T-cell (primary cell): ENCODE measurements at regions not wholly inside any gene's neighbourhood (a gene's known extent, or its start where the extent isn't known, plus 50 kb on each side); places are given as distances from the start of the nearest gene placed in this dataset.

Experiments used
- ATAC-seq, 4 experiments: fragments of 200-7000 bp in 3 of 4; fragments of 150-1000 bp in 1 of 4; cut with Tn5 transposase; replicated peaks in 1 of 4; 1 replicate in 3 of 4; 2 replicates in 1 of 4; pipeline ENCODE4 v1.10.0; 2021; ENCODE audit warnings: moderate library complexity in 3 of 4, mild to moderate bottlenecking in 2 of 4, moderate number of reproducible peaks in 1 of 4
- CTCF ChIA-PET, 2 donors: fragments of 300-600 bp; sonication (Branson Sonifier 250); formaldehyde crosslinking; loops; one replicate each; lab custom pipeline; 2022; ENCODE audit warnings: antibody characterized with exemption in 2 of 2; lab: Charles Lee
- POLR2A ChIA-PET, 2 donors: fragments of 300-600 bp; sonication (Branson Sonifier 250); formaldehyde crosslinking; loops; one replicate each; lab custom pipeline; 2022; ENCODE audit warnings: antibody characterized with exemption in 2 of 2; lab: Charles Lee
- DNase-seq, 35 experiments: peaks; one replicate each; pipeline versions ENCODE4 v3.0.0 to v3.0.0-alpha.2; 2013 to 2023
- H3K27ac ChIP-seq: one replicate; pipeline ENCODE4 v1.5.1; 2013; ENCODE audit warnings: low read length
- H3K27me3 ChIP-seq, 2 experiments: replicated peaks in 1 of 2; 1 replicate in 1 of 2; 2 replicates in 1 of 2; pipeline versions ENCODE4 v1.6.1 to v1.7.0; 2013; ENCODE audit warnings: low read length in 1 of 2, mixed read lengths in 1 of 2; ENCODE audit not compliant: control insufficient read depth in 2 of 2, insufficient read depth in 2 of 2; ENCODE audit errors: extremely low read depth in 1 of 2
- H3K36me3 ChIP-seq, 2 donors: 1 replicate in 1 of 2; 2 replicates in 1 of 2; pipeline versions ENCODE4 v1.6.1 to v1.7.0; 2013; ENCODE audit warnings: low read length in 1 of 2; ENCODE audit not compliant: control insufficient read depth in 2 of 2, insufficient read depth in 1 of 2; ENCODE audit errors: extremely low read depth in 1 of 2
- H3K4me1 ChIP-seq, 2 experiments: 1 replicate in 1 of 2; 2 replicates in 1 of 2; pipeline versions ENCODE4 v1.6.1 to v1.7.0; 2013; ENCODE audit warnings: low read length in 2 of 2, mixed read lengths in 1 of 2; ENCODE audit not compliant: insufficient read depth in 2 of 2, control insufficient read depth in 1 of 2; ENCODE audit errors: extremely low read depth in 1 of 2
- H3K4me3 ChIP-seq, 2 donors: 1 replicate in 1 of 2; 2 replicates in 1 of 2; pipeline versions ENCODE4 v1.5.1 to v1.7.0; 2013; ENCODE audit warnings: mild to moderate bottlenecking in 2 of 2, low read length in 1 of 2, moderate library complexity in 1 of 2; ENCODE audit not compliant: control insufficient read depth in 1 of 2; ENCODE audit errors: extremely low read depth in 1 of 2
- H3K9me3 ChIP-seq: 2 replicates; pipeline ENCODE4 v1.7.0; 2013
- H3K27ac Mint-ChIP-seq, 2 donors: one replicate each; pipeline ENCODE4 v1.8.0; 2020 to 2021; ENCODE audit warnings: mild to moderate bottlenecking in 2 of 2, mixed read lengths in 2 of 2
- H3K27me3 Mint-ChIP-seq, 2 donors: one replicate each; pipeline ENCODE4 v1.8.0; 2021 to 2022; ENCODE audit warnings: mixed read lengths in 2 of 2
- H3K36me3 Mint-ChIP-seq: one replicate; pipeline ENCODE4 v1.8.0; 2021; ENCODE audit warnings: mixed read lengths
- H3K4me1 Mint-ChIP-seq, 3 donors: one replicate each; pipeline ENCODE4 v1.8.0; 2020 to 2022; ENCODE audit warnings: mixed read lengths in 3 of 3, mild to moderate bottlenecking in 1 of 3
- H3K4me3 Mint-ChIP-seq, 3 donors: one replicate each; pipeline ENCODE4 v1.8.0; 2020 to 2022; ENCODE audit warnings: mild to moderate bottlenecking in 3 of 3, mixed read lengths in 3 of 3, moderate library complexity in 3 of 3
- H3K9me3 Mint-ChIP-seq, 3 donors: one replicate each; pipeline ENCODE4 v1.8.0; 2020 to 2022; ENCODE audit warnings: mixed read lengths in 3 of 3
- WGBS: methylation state at CpG from one replicate; pipeline ENCODE4 v1.1.5; 2013; ENCODE audit warnings: missing lambda C conversion rate; ENCODE audit not compliant: insufficient coverage; 5-methylcytosine and 5-hydroxymethylcytosine counted together

DNA sequence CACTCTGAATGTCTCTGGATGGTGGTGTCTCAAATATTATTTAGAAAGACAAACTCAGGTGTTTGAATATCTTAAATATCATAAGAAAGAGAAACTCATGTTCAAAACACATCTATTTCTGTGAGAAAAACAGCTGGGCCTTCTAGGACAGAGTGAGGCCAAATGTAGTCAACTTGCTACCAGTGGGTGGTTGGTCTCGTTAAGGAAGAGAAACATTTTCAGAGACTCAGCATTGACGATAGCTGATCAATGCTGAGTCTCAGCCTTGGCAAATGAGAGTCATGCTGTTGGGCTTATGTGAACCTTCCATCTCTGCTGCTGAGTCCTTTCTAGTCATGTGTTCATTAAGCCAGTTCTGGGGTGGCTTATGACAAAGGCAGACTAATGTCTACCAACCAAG, 418.0 kb downstream of the CETN3 start:
- H3K27ac ChIP-seq: no peak overlapping the region
- Mint-ChIP-seq H3K27ac (no peak overlapping the region), H3K9me3 (peaks cover 0 to 12% (median 12%) of the 10 kb centered on the region in 3 donors), H3K27me3 (no peaks in the 10 kb centered on the region), H3K4me3 (no peak overlapping the region), H3K36me3 (no peaks in the 10 kb centered on the region), H3K4me1 (no peaks in the 10 kb centered on the region)
- no peaks in the 10 kb centered on the region for H3K36me3 ChIP-seq
- no peaks in the 10 kb centered on the region for H3K4me1 ChIP-seq
- H3K9me3 ChIP-seq: no peaks in the 10 kb centered on the region
- no peaks in the 10 kb centered on the region for H3K27me3 ChIP-seq
- ChIA-PET POLR2A (no interaction called here), CTCF (no interaction called here)
- no peak for ATAC-seq
- no peak overlapping the region for H3K4me3 ChIP-seq
- no CpG with 5 or more reads among the region's 2 CpGs for WGBS
- no peak for DNase-seq

DNA sequence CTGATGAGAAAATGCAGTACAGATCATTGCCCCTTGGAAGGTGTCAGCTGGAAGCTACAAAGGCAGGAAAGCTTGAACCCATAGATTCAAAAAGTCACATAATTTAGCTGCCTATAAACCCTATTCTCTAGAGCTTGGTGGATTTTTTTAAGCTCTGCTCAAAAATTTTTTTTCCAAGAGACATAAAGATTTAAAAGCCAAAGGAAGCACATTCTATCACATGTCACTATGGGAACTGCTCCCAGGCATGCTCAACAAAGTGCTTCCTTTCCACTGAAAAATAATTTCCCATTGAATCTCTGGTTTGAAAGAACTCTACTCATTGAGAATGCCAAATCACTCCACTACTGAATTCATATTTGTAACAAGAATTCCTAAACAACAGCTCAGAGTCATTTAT, 419.8 kb downstream of the CETN3 start:
- H3K27ac Mint-ChIP-seq: no peak overlapping the region
- DNase-seq (no peak), ATAC-seq (no peak)
- H3K27me3 ChIP-seq: no peaks in the 10 kb centered on the region
- no peak overlapping the region for H3K4me3 Mint-ChIP-seq
- no peak overlapping the region for H3K27ac ChIP-seq
- ChIA-PET CTCF (no interaction called here), POLR2A (no interaction called here)
- H3K9me3 Mint-ChIP-seq: peaks cover 0 to 12% (median 9%) of the 10 kb centered on the region in 3 donors
- H3K36me3 Mint-ChIP-seq: no peaks in the 10 kb centered on the region
- H3K27me3 Mint-ChIP-seq: no peaks in the 10 kb centered on the region
- H3K4me3 ChIP-seq: no peak overlapping the region
- no peaks in the 10 kb centered on the region for H3K4me1 ChIP-seq
- no peaks in the 10 kb centered on the region for H3K9me3 ChIP-seq
- no peaks in the 10 kb centered on the region for H3K4me1 Mint-ChIP-seq
- H3K36me3 ChIP-seq: no peaks in the 10 kb centered on the region

DNA sequence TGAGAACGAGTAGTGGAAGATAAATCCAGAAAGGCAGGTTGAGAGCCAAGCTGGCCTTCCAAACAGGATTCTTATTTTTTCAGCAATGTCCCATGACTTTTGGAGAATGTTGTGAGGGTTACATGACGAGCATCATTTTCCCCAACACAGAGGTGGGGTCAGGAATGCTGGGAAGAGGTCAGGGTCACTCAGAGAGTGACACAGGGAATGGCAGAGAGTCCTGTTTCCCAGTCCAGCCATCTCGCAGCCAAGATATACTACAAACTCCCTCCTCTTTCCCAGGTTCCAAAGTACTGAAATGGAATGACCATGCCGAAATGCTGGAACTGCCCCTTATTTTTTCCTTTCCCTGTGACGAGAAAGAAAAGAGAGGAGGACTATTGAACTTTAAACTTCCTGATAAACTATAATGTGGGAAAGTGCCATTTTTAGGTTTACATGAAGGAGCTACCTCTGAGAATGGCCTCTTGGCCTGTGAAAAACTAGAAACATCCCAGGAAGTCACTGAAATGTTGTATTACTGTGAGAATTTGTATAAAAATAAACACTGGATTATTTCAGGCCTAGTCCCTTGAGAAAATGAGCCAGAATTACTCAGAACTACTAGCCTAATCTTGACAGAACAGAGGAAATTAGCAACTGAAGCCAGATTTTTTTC, 420.4 kb downstream of the CETN3 start:
- ATAC-seq (no peak), DNase-seq (no peak)
- no peak overlapping the region for H3K27ac ChIP-seq
- H3K9me3 ChIP-seq: no peaks in the 10 kb centered on the region
- ChIA-PET POLR2A (no interaction called here), CTCF (no interaction called here)
- 40% methylated on average over 1 of the region's 5 CpGs for WGBS
- no peaks in the 10 kb centered on the region for H3K36me3 ChIP-seq
- Mint-ChIP-seq H3K9me3 (peaks cover 0 to 12% (median 9%) of the 10 kb centered on the region in 3 donors), H3K36me3 (no peaks in the 10 kb centered on the region), H3K27ac (no peak overlapping the region), H3K27me3 (no peaks in the 10 kb centered on the region), H3K4me3 (no peak overlapping the region), H3K4me1 (no peaks in the 10 kb centered on the region)
- no peaks in the 10 kb centered on the region for H3K4me1 ChIP-seq
- H3K27me3 ChIP-seq: no peaks in the 10 kb centered on the region
- H3K4me3 ChIP-seq: no peak overlapping the region

DNA sequence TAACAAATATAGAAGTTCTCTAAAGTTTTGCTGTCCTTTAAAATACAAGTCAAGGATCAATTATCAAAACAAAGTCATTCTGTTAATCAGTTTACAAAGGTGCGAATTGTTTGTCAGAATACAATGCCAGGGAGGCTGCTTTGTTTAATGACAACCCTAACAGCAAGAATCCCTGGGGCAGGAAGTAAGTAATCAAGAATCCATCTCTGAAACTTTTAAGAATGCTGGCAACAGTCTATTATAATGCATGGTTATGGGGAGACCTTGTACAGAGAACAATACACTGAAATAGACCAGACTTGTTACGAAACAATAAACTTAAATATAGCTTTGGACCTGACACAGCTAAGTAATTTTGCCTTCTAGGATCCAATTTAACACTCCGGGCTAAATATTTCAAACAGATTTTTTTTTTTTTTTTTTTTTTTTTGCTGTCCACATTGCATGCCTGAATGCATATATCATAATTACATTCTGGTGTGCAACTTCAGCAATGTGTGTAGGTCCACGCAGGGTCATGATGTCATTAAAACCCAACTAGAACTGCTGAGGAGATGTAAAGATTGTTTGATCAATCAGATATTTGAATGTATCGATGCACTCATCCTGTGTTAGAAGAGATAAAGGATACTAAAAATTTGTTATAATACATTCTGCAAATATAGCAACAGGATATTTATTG, 421.3 kb downstream of the CETN3 start:
- ATAC-seq: no peak
- Histone ChIP-seq H3K27ac (no peak overlapping the region), H3K4me1 (no peaks in the 10 kb centered on the region), H3K36me3 (no peaks in the 10 kb centered on the region), H3K4me3 (no peak overlapping the region), H3K27me3 (no peaks in the 10 kb centered on the region), H3K9me3 (no peaks in the 10 kb centered on the region)
- Mint-ChIP-seq H3K4me1 (no peaks in the 10 kb centered on the region), H3K4me3 (no peak overlapping the region), H3K27ac (no peak overlapping the region), H3K36me3 (no peaks in the 10 kb centered on the region), H3K27me3 (no peaks in the 10 kb centered on the region), H3K9me3 (peaks cover 0 to 12% (median 9%) of the 10 kb centered on the region in 3 donors)
- ChIA-PET POLR2A (no interaction called here), CTCF (no interaction called here)
- DNase-seq: no peak
- WGBS: 100% methylated on average over 1 of the region's 5 CpGs

GRCh38 chr5:89983216-89983615, 426.3 kb downstream of the CETN3 start:
- 67% methylated on average over 2 of the region's 5 CpGs for WGBS
- CTCF ChIA-PET: no interaction called here
- H3K4me3 ChIP-seq: no peak overlapping the region
- no peaks in the 10 kb centered on the region for H3K36me3 ChIP-seq
- Mint-ChIP-seq H3K27ac (no peak overlapping the region), H3K4me3 (no peak overlapping the region), H3K36me3 (no peaks in the 10 kb centered on the region), H3K4me1 (no peaks in the 10 kb centered on the region), H3K9me3 (peaks cover 2 to 12% (median 5%) of the 10 kb centered on the region in 3 donors), H3K27me3 (no peaks in the 10 kb centered on the region)
- DNase-seq (no peak), ATAC-seq (no peak)
- POLR2A ChIA-PET: no interaction called here
- no peaks in the 10 kb centered on the region for H3K27me3 ChIP-seq
- no peaks in the 10 kb centered on the region for H3K4me1 ChIP-seq
- H3K9me3 ChIP-seq: no peaks in the 10 kb centered on the region
- H3K27ac ChIP-seq: no peak overlapping the region

GRCh38 chr5:89981878-89982773, 427.4 kb downstream of the CETN3 start:
- CTCF ChIA-PET: no interaction called here
- H3K9me3 ChIP-seq: no peaks in the 10 kb centered on the region
- no peaks in the 10 kb centered on the region for H3K27me3 Mint-ChIP-seq
- no peaks in the 10 kb centered on the region for H3K36me3 ChIP-seq
- POLR2A ChIA-PET: no interaction called here
- no peak for DNase-seq
- no peak overlapping the region for H3K4me3 ChIP-seq
- no peaks in the 10 kb centered on the region for H3K36me3 Mint-ChIP-seq
- ATAC-seq: no peak
- peaks cover 2 to 12% (median 3%) of the 10 kb centered on the region in 3 donors for H3K9me3 Mint-ChIP-seq
- no peaks in the 10 kb centered on the region for H3K27me3 ChIP-seq
- H3K27ac ChIP-seq: no peak overlapping the region
- no peak overlapping the region for H3K4me3 Mint-ChIP-seq
- 40% methylated on average over 1 of the region's 6 CpGs for WGBS
- no peaks in the 10 kb centered on the region for H3K4me1 ChIP-seq
- H3K4me1 Mint-ChIP-seq: no peaks in the 10 kb centered on the region
- no peak overlapping the region for H3K27ac Mint-ChIP-seq
